GM18505 (cell line): ENCODE measurements at regions not wholly inside any gene's neighbourhood (a gene's known extent, or its start where the extent isn't known, plus 50 kb on each side); places are given as distances from the start of the nearest gene placed in this dataset.
"Not testable (repeated sequence)": the region's sequence is repeated elsewhere in the genome, so short reads cannot be mapped to it uniquely, and the experiment has no call there.

ENCODE experiments used
- ATAC-seq: cut with Tn5 transposase; IDR thresholded peaks from one replicate; pipeline ENCODE4 v1.9.1; 2021; ENCODE audit not compliant: unreplicated experiment
- POLR2A ChIP-seq: IDR thresholded peaks from 4 replicates; pipeline ENCODE4 v1.6.1; 2011; ENCODE audit warnings: borderline replicate concordance; ENCODE audit not compliant: insufficient read depth, insufficient read length; ENCODE audit errors: extremely low read depth

GRCh38 chr21:36613554-36613953 is 85.4 kb upstream of the SIM2 start:
- ATAC-seq = no peak
- TF ChIP-seq POLR2A = no peak

- ATAC-seq = no peak
- TF ChIP-seq POLR2A = no peak
These were observed 83.5 kb upstream of the SIM2 start for GRCh38 chr21:36615274-36615964.

- ATAC-seq = not testable (repeated sequence)
These were observed 82.1 kb upstream of the SIM2 start for GRCh38 chr21:36616773-36617172.

- ATAC-seq = not testable (repeated sequence)
These were observed 77.1 kb upstream of the SIM2 start for GRCh38 chr21:36621794-36622193.

GRCh38 chr21:36624105-36624504 is 74.8 kb upstream of the SIM2 start:
- TF ChIP-seq POLR2A = no peak
- ATAC-seq = no peak

GRCh38 chr21:36626791-36627190 is 72.1 kb upstream of the SIM2 start:
- no peak for ATAC-seq
- no peak for TF ChIP-seq POLR2A

- TF ChIP-seq POLR2A = no peak
- no peak for ATAC-seq
These were observed 71.7 kb upstream of the SIM2 start for GRCh38 chr21:36627242-36627641.

- TF ChIP-seq POLR2A = no peak
- ATAC-seq = no peak
These were observed 70.8 kb upstream of the SIM2 start for GRCh38 chr21:36628106-36628505.

GRCh38 chr21:36628761-36629460 is 70.0 kb upstream of the SIM2 start:
- no peak for ATAC-seq
- TF ChIP-seq POLR2A = no peak

- TF ChIP-seq POLR2A = no peak
- no peak for ATAC-seq
These were observed 68.3 kb upstream of the SIM2 start for GRCh38 chr21:36630485-36631206.

- ATAC-seq = no peak
- no peak for TF ChIP-seq POLR2A
These were observed 62.9 kb upstream of the SIM2 start for GRCh38 chr21:36636016-36636415.

GRCh38 chr21:36636439-36636838 is 62.5 kb upstream of the SIM2 start:
- TF ChIP-seq POLR2A = no peak
- ATAC-seq = no peak

- no peak for ATAC-seq
- no peak for TF ChIP-seq POLR2A
These were observed 59.1 kb upstream of the SIM2 start for GRCh38 chr21:36639769-36640168.

GRCh38 chr21:36640174-36640720 is 58.7 kb upstream of the SIM2 start:
- TF ChIP-seq POLR2A = no peak
- ATAC-seq = no peak
